ENCODE measurements at regions not wholly inside any gene's neighbourhood (a gene's known extent, or its start where the extent isn't known, plus 50 kb on each side); places are given as distances from the start of the nearest gene placed in this dataset.

DNA sequence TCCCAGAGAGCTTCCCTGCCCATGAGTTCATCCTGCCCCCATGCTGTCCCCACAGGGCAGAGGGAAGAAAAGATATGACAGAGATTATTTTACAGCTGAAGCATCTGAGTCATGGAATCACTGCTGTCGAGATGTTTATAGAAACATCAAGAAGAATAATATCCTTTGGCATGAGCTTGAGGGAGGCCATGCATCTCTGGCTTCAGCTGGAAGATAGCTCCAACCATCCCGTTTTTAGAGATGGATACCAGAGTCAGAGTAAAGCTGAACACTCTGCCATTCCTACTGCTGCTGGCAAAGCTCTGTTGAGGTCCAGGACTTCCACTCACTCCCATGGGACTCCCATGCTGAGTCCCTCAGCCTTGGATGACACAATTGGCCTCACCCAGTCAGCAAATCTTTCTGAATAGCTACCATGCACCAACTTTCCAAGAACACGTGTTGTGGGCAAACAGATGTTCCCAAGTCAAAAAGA is 167.8 kb downstream of the TTC32 start:
- DNase-seq (ENCODE audit: low spot score): no peak
- TF ChIP-seq, protein P1, sequence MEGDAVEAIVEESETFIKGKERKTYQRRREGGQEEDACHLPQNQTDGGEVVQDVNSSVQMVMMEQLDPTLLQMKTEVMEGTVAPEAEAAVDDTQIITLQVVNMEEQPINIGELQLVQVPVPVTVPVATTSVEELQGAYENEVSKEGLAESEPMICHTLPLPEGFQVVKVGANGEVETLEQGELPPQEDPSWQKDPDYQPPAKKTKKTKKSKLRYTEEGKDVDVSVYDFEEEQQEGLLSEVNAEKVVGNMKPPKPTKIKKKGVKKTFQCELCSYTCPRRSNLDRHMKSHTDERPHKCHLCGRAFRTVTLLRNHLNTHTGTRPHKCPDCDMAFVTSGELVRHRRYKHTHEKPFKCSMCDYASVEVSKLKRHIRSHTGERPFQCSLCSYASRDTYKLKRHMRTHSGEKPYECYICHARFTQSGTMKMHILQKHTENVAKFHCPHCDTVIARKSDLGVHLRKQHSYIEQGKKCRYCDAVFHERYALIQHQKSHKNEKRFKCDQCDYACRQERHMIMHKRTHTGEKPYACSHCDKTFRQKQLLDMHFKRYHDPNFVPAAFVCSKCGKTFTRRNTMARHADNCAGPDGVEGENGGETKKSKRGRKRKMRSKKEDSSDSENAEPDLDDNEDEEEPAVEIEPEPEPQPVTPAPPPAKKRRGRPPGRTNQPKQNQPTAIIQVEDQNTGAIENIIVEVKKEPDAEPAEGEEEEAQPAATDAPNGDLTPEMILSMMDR (IDR thresholded peaks at IDR 0.05; ENCODE audit: unreplicated experiment): no peak
- H3K4me3 Mint-ChIP-seq (ENCODE audit: unreplicated experiment): no peak overlapping the region
- no peak overlapping the region for H3K27ac Mint-ChIP-seq (ENCODE audit: unreplicated experiment)
- peaks cover 6% of the 10 kb centered on the region for H3K4me1 Mint-ChIP-seq (ENCODE audit: unreplicated experiment)
- peaks cover 14% of the 10 kb centered on the region for H3K27me3 Mint-ChIP-seq (ENCODE audit: unreplicated experiment)
- no peaks in the 10 kb centered on the region for H3K36me3 Mint-ChIP-seq (ENCODE audit: low read depth, unreplicated experiment)
- H3K9me3 Mint-ChIP-seq (ENCODE audit: unreplicated experiment): no peaks in the 10 kb centered on the region

DNA sequence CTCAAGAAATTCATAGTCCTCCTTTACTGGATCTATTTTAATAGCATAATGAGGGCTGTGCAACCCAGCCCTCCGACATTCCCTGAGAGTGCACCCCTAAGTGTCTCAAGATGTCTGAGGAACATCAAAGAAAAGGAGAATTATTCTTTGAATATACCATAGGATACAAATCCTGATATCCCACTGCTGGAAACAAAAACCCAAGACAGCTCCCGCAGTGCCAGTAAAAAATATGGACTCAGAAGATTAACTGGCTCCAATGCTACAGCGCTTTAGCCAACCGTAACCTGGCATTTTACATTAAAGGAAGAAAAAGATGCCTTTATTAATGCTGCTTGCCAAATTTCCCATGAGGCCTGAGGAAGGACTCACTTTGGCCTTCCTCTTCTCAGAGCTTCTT is 168.4 kb downstream of the TTC32 start:
- no peak for DNase-seq (ENCODE audit: low spot score)
- peaks cover 11% of the 10 kb centered on the region for H3K27me3 Mint-ChIP-seq (ENCODE audit: unreplicated experiment)
- no peaks in the 10 kb centered on the region for H3K36me3 Mint-ChIP-seq (ENCODE audit: low read depth, unreplicated experiment)
- H3K9me3 Mint-ChIP-seq (ENCODE audit: unreplicated experiment): no peaks in the 10 kb centered on the region
- H3K4me3 Mint-ChIP-seq (ENCODE audit: unreplicated experiment): no peak overlapping the region
- H3K27ac Mint-ChIP-seq (ENCODE audit: unreplicated experiment): no peak overlapping the region
- TF ChIP-seq, protein P1 (IDR thresholded peaks at IDR 0.05; ENCODE audit: unreplicated experiment): no peak
- H3K4me1 Mint-ChIP-seq (ENCODE audit: unreplicated experiment): peaks cover 2% of the 10 kb centered on the region

DNA sequence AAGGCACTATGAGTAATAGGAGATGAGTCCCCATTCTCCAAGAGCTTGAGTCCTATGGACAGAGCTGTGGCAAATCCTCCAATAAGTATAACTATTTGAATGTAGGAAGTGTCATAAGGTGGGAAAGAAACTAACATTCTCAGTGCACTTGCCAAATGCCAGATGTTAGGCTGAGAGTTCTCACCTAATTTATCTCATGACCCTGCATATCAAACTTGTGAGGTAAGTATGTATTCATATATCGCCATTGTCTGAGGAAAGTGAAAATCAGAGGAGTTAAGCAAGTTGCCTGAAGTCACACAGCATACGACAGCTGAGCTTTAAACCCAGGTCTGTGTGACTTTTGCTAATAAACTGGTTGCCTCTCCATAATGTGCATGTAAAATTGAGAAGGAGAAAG is 169.5 kb downstream of the TTC32 start:
- Mint-ChIP-seq H3K27me3 (ENCODE audit: unreplicated experiment) (peaks cover 9% of the 10 kb centered on the region), H3K9me3 (ENCODE audit: unreplicated experiment) (no peaks in the 10 kb centered on the region), H3K4me3 (ENCODE audit: unreplicated experiment) (no peak overlapping the region), H3K27ac (ENCODE audit: unreplicated experiment) (no peak overlapping the region), H3K4me1 (ENCODE audit: unreplicated experiment) (no peaks in the 10 kb centered on the region), H3K36me3 (ENCODE audit: low read depth, unreplicated experiment) (no peaks in the 10 kb centered on the region)
- TF ChIP-seq, protein P1 (IDR thresholded peaks at IDR 0.05; ENCODE audit: unreplicated experiment): no peak
- DNase-seq (ENCODE audit: low spot score): no peak

DNA sequence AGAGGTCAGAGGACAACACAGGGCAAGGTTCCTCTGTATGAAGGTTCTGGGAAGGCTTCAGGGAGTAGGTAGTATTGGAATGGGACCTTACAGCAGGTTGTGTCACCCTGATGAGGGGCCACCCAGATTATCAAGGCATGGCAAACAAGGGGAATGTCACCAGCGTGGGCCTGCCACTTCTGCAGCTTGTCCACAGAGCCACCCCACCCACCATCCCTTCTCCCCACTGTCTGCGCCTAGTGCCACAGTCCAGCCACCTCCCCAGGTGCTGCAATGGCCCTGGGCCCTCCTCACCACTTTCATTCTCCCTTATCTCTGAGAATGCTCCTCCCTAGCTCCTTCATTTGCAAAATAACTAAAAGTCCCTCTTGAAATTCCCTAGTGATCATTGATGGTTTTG is 170.3 kb downstream of the TTC32 start:
- Mint-ChIP-seq H3K9me3 (ENCODE audit: unreplicated experiment) (no peaks in the 10 kb centered on the region), H3K4me3 (ENCODE audit: unreplicated experiment) (no peak overlapping the region), H3K36me3 (ENCODE audit: low read depth, unreplicated experiment) (no peaks in the 10 kb centered on the region), H3K27me3 (ENCODE audit: unreplicated experiment) (peaks cover 9% of the 10 kb centered on the region), H3K4me1 (ENCODE audit: unreplicated experiment) (no peaks in the 10 kb centered on the region), H3K27ac (ENCODE audit: unreplicated experiment) (no peak overlapping the region)
- TF ChIP-seq, protein P1 (IDR thresholded peaks at IDR 0.05; ENCODE audit: unreplicated experiment): no peak
- DNase-seq (ENCODE audit: low spot score): no peak

DNA sequence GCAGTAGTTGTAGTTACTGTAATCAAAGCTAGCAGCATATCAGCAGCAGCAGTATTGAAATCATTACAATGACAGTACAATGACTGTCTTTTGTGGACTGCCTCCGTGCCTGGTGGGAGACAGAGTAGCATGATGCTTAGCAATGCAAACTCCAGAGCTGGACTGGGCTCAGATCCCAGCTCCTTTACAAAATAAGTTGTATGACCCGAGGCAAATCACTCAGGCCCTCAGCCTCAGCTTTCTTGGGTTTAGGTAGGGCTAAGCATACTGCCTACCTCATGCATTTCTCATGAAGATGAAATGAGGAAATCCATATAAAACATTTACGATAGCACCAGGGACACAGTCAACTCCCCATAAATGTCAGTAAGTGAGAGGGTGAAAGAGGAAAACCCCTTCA is 170.7 kb downstream of the TTC32 start:
- Mint-ChIP-seq H3K4me3 (ENCODE audit: unreplicated experiment) (no peak overlapping the region), H3K36me3 (ENCODE audit: low read depth, unreplicated experiment) (no peaks in the 10 kb centered on the region), H3K4me1 (ENCODE audit: unreplicated experiment) (no peaks in the 10 kb centered on the region), H3K27me3 (ENCODE audit: unreplicated experiment) (peaks cover 9% of the 10 kb centered on the region), H3K27ac (ENCODE audit: unreplicated experiment) (no peak overlapping the region), H3K9me3 (ENCODE audit: unreplicated experiment) (no peaks in the 10 kb centered on the region)
- TF ChIP-seq, protein P1 (IDR thresholded peaks at IDR 0.05; ENCODE audit: unreplicated experiment): no peak
- no peak for DNase-seq (ENCODE audit: low spot score)
